ENCODE measurements at regions not wholly inside any gene's neighbourhood (a gene's known extent, or its start where the extent isn't known, plus 50 kb on each side); places are given as distances from the start of the nearest gene placed in this dataset.
"Not testable (repeated sequence)": the region's sequence is repeated elsewhere in the genome, so short reads cannot be mapped to it uniquely, and the experiment has no call there.

- DNase-seq (ENCODE audit: low read depth, low spot score), result no peak
Observed at GRCh38 chr2:14977021-14977420, 344.5 kb downstream of the LRATD1 start.

DNA sequence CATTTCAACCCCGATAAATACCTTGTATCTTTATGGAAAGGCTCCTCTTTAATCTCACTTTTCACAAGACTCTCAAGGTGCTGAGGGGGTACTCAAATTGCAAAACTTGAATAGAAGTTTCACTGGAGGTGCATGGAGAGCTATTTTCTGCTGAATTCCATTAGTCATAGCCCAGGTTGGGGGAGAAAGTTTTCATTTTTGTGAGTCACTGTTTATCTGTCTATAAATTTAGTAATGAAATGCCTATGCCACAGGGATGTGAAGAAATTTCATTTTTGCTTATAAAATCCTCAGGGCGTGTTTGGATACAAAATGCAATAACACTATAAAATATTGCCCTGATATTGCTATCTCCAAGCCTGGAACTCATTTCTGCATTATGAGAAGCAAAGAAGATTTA lies 346.3 kb downstream of the LRATD1 start:
- no peak for DNase-seq (ENCODE audit: low read depth, low spot score)

DNA sequence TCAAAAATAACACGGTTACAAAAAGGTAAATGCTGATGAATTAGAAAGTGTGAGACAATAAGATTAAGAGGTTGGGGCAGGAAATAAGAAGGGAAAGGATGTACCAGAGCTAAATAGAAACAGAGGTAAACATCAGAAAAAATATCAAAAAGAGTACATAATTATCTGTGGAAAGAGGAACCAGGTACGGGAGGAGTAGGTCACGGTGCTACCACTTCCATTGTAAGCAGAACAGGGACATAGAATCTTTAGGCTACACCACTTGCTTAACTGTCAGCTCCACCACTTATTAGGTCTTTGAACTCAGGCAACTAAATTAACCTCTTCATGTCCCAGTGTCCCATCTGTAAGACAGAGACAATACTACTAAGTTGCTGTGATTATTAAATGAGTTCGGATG lies 350.3 kb downstream of the LRATD1 start:
- DNase-seq (ENCODE audit: low read depth, low spot score), result no peak

DNA sequence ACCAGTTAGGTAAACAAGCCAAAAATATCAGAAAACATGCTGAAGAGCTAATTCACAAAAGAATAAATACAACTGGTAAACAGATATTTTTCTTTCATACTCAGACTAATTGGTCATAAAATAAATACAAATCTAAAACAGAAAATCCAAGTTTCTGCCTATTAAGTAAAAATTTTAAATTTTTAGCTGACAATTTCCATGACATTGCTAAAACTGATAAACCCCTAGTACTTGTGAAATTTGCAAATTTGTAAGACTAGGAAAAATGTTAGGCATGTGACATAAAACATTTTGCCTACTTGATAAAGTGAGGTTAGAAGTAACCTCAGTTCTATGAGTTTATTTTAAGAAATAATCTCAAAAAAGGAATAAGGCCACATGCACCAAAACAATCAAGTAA lies 356.1 kb downstream of the LRATD1 start:
- no peak for DNase-seq (ENCODE audit: low read depth, low spot score)

- DNase-seq (ENCODE audit: low read depth, low spot score), result no peak
Observed at GRCh38 chr2:14991723-14992122, 359.2 kb downstream of the LRATD1 start.

DNA sequence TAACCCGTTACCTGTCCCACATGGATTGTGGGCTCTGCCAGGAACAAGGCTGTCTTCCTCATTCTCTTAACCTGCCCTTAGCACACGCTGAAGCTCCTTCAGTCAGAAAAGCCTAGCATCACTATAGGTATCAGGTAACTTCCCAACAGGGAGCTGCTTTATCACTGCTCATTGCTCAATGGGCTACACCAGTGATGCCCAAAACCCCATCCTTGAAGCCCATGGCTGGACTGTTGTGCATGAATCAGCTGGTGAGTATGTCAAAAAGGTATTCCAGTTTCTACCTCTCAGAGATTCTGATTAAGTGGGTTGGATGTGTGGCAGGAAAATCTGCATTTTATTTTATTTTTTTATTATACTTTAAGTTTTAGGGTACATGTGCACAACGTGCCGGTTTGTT lies 362.2 kb downstream of the LRATD1 start:
- no peak for DNase-seq (ENCODE audit: low read depth, low spot score)

GRCh38 chr2:14996351-14997014 lies 364.0 kb downstream of the LRATD1 start:
- DNase-seq (ENCODE audit: low read depth, low spot score), result no peak

DNA sequence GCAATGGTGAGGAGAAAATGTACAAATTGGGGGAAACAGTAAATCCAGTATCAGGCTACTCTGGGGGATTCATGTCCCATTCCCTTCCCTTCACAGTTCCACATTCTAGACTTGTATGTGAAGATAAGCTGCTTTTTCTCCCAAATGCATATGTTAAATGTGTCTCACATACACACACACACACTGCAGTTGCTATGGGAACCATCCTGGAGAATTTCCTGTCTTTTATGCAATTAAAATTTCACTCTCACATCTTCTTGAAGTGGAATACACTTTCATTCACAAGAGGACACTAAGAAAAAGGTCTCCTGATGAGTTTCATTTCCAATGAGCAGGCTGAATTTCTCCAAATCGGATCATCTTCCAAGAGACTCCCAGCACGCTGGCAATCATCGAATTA lies 366.0 kb downstream of the LRATD1 start:
- DNase-seq (ENCODE audit: low read depth, low spot score), result no peak

DNA sequence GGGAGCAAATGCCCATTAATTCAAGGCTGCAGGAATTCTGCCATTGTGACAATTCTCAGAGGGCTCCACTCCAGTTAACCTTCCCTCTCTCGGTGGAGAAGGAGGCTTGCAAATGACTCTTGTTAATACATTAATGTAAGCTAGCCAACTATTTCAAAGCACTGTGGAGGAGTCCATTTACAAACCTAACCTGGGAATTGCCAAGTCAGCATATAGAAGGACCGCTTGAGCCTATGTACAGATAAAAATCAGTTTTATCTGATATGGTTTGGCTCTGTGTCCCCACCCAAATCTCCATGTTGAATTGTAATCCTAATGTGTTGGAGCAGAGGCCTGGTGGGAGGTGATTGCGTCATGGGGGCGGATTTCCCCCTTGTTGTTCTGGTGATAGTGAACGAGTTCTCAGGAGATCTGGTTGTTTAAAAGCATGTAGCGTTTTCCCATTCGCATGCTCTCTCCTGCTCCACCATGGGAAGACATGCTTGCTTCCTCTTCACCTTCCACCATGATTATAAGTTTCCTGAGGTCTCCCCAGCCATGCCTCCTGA lies 366.7 kb downstream of the LRATD1 start:
- DNase-seq (ENCODE audit: low read depth, low spot score), result no peak

GRCh38 chr2:15002519-15002918 lies 370.0 kb downstream of the LRATD1 start:
- not testable (repeated sequence) for DNase-seq (ENCODE audit: low read depth, low spot score)

DNA sequence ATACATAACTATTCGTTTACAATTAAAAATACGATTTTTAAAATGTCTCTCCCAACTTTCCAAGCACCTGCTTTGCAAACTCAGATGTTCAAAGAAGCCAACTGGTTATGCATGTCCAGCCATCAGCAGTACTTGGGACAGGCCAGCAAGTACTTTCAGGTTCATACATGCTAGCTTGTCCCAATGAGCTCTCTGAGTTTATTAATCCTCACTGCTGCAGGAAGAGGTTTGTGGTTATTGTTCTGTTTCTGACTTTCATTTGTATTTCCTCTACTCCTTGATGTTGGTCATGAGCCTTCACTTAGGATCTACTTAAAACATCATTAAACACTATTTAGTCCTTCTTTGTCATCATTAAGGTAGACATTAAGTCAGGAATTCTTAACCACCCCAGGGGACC lies 374.1 kb downstream of the LRATD1 start:
- no peak for DNase-seq (ENCODE audit: low read depth, low spot score)

GRCh38 chr2:15009681-15010080 lies 377.2 kb downstream of the LRATD1 start:
- DNase-seq (ENCODE audit: low read depth, low spot score), result no peak

GRCh38 chr2:15010346-15010745 lies 377.8 kb downstream of the LRATD1 start:
- DNase-seq (ENCODE audit: low read depth, low spot score), result no peak

GRCh38 chr2:15018814-15019213 lies 386.3 kb downstream of the LRATD1 start:
- no peak for DNase-seq (ENCODE audit: low read depth, low spot score)

- DNase-seq (ENCODE audit: low read depth, low spot score), result no peak
Observed at GRCh38 chr2:15023221-15023620, 390.7 kb downstream of the LRATD1 start.

GRCh38 chr2:15028406-15028805 lies 395.9 kb downstream of the LRATD1 start:
- no peak for DNase-seq (ENCODE audit: low read depth, low spot score)

DNA sequence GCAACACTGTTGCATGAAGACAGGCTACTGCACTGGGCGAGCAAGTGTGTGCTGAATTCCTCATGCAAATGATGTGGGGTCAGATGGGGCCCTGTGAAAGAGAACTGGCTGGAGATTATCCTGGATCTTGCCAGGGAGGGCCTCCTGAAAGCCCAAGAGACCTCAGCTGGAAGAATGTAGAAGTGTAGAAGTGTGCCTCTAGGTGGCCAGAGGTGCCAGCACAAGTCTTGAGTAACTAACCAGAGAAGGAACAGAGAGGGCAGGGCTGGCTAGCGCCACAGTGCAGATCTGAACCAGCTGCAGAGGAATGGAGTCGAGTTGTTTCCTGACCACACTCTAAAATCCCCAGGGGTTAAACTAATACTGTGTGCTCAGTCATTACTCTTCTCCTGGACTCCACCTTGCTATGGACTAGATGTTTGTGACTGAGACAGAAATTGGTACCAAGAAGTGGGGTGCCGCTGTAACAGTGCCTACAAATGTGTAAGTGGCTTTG lies 399.3 kb downstream of the LRATD1 start:
- DNase-seq (ENCODE audit: low read depth, low spot score), result no peak

DNA sequence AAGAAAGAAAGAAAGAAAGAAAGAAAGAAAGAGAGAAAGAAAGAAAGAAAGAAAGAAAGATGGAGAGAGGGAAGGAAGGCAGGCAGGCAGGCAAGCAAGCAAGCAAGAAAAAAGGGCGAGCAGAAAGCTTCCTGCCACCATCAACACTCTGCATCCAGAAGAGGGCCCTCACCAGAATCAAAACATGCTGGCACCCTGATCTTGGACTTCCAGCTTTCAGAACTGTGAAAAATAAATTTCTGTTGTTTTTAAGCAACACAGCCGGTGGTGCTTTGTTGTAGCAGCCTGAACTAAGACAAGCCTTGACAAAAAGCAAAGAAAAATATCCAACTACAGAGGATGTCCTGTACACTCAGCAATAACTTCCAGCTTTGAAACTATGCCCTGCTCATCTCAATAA lies 401.7 kb downstream of the LRATD1 start:
- DNase-seq (ENCODE audit: low read depth, low spot score), result no peak

DNA sequence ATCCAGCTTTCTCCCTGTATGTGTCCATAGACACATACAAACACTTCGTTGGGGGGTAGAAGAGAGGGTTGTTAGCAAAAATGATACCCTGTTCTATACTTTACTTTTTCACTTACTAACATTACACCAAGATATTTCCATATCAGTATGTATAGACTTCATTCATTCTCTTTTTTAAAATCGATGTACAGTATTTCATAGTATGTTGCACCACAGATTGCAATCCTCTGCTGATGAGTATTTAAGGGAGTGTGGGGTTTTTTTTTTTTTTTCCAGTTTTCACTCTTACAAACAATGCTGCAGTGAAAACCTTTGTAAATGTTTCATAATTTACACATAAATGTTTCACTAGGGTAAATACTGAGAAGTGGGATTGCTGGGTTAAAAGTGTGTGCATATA lies 402.3 kb downstream of the LRATD1 start:
- no peak for DNase-seq (ENCODE audit: low read depth, low spot score)

GRCh38 chr2:15038366-15039364 lies 406.1 kb downstream of the LRATD1 start:
- no peak for DNase-seq (ENCODE audit: low read depth, low spot score)

GRCh38 chr2:15040429-15041084 lies 408.0 kb downstream of the LRATD1 start:
- DNase-seq (ENCODE audit: low read depth, low spot score), result no peak

GRCh38 chr2:15041429-15041837 lies 408.9 kb downstream of the LRATD1 start:
- DNase-seq (ENCODE audit: low read depth, low spot score), result no peak

All from iPS DF 19.7 (cell line).